Liver (tissue), 7 donors: ENCODE measurements at regions not wholly inside any gene's neighbourhood (a gene's known extent, or its start where the extent isn't known, plus 50 kb on each side); places are given as distances from the start of the nearest gene placed in this dataset.

Source experiments
- DNase-seq: peaks from one replicate; pipeline ENCODE4 v3.0.0-alpha.2; 2017; ENCODE audit warnings: low spot score
- H3K27ac ChIP-seq, 2 donors: one replicate each; pipeline ENCODE4 v1.7.0; 2013; ENCODE audit warnings: inconsistent platforms in 2 of 2, low read length in 2 of 2, control low read depth in 1 of 2, low read depth in 1 of 2, mild to moderate bottlenecking in 1 of 2
- H3K27me3 ChIP-seq, 4 donors: one replicate each; pipeline versions ENCODE4 v1.6.1 to v1.7.0; 2013; ENCODE audit warnings: low read length in 3 of 4, inconsistent platforms in 1 of 4, mild to moderate bottlenecking in 1 of 4, moderate library complexity in 1 of 4; ENCODE audit not compliant: control insufficient read depth in 4 of 4, insufficient read depth in 4 of 4
- H3K36me3 ChIP-seq, 4 donors: one replicate each; pipeline versions ENCODE4 v1.6.1 to v1.7.0; 2013; ENCODE audit warnings: low read length in 3 of 4, mild to moderate bottlenecking in 3 of 4, low read depth in 1 of 4, moderate library complexity in 1 of 4; ENCODE audit not compliant: control insufficient read depth in 4 of 4, insufficient read depth in 3 of 4
- H3K4me1 ChIP-seq, 4 donors: one replicate each; pipeline versions ENCODE4 v1.6.1 to v1.7.0; 2013; ENCODE audit warnings: low read length in 3 of 4, mild to moderate bottlenecking in 3 of 4, moderate library complexity in 1 of 4; ENCODE audit not compliant: control insufficient read depth in 4 of 4, insufficient read depth in 4 of 4
- H3K4me3 ChIP-seq, 3 donors: one replicate each; pipeline versions ENCODE4 v1.6.1 to v1.7.0; 2013; ENCODE audit warnings: low read length in 3 of 3, control low read depth in 1 of 3, low read depth in 1 of 3, mild to moderate bottlenecking in 1 of 3
- H3K9ac ChIP-seq, 2 donors: one replicate each; pipeline ENCODE4 v1.7.0; 2013; ENCODE audit warnings: low read length in 2 of 2, mild to moderate bottlenecking in 2 of 2, moderate library complexity in 2 of 2, control low read depth in 1 of 2, low read depth in 1 of 2
- H3K9me3 ChIP-seq, 4 donors: one replicate each; pipeline versions ENCODE4 v1.6.1 to v1.7.0; 2013; ENCODE audit warnings: low read length in 3 of 4; ENCODE audit not compliant: control insufficient read depth in 4 of 4
- ATF3 ChIP-seq: IDR thresholded peaks from 2 replicates; pipeline ENCODE4 v1.6.1; 2016; ENCODE audit warnings: antibody characterized with exemption
- EGR1 ChIP-seq, 2 donors: IDR thresholded peaks; 2 replicates each; pipeline ENCODE4 v1.6.1; 2016 to 2018; ENCODE audit warnings: antibody characterized with exemption in 2 of 2, low read depth in 2 of 2
- FOXA1 ChIP-seq: IDR thresholded peaks from 2 replicates; pipeline ENCODE4 v1.6.1; 2016; ENCODE audit warnings: antibody characterized with exemption
- FOXA2 ChIP-seq: IDR thresholded peaks from 2 replicates; pipeline ENCODE4 v1.6.1; 2016; ENCODE audit warnings: antibody characterized with exemption
- HNF4A ChIP-seq, 2 donors: conservative IDR thresholded peaks; 2 replicates each; pipeline ENCODE4 v1.6.1; 2016; ENCODE audit warnings: antibody characterized with exemption in 2 of 2, mild to moderate bottlenecking in 2 of 2
- HNF4G ChIP-seq: IDR thresholded peaks from 2 replicates; pipeline ENCODE4 v1.6.1; 2016; ENCODE audit warnings: antibody characterized with exemption
- RAD21 ChIP-seq, 2 donors: IDR thresholded peaks; 2 replicates each; pipeline ENCODE4 v1.6.1; 2016; ENCODE audit warnings: antibody characterized with exemption in 2 of 2, mild to moderate bottlenecking in 2 of 2
- RXRA ChIP-seq, 2 donors: IDR thresholded peaks; 2 replicates each; pipeline ENCODE4 v1.6.1; 2017 to 2018; ENCODE audit warnings: antibody characterized with exemption in 2 of 2, mild to moderate bottlenecking in 1 of 2
- SP1 ChIP-seq: IDR thresholded peaks from 2 replicates; pipeline ENCODE4 v1.6.1; 2018; ENCODE audit warnings: antibody characterized with exemption, mild to moderate bottlenecking
- TAF1 ChIP-seq: conservative IDR thresholded peaks from 2 replicates; pipeline ENCODE4 v1.6.1; 2016; ENCODE audit warnings: antibody characterized with exemption, mild to moderate bottlenecking
- YY1 ChIP-seq: IDR thresholded peaks from 2 replicates; pipeline ENCODE4 v1.6.1; 2016; ENCODE audit warnings: antibody characterized with exemption, mild to moderate bottlenecking
- ZBTB33 ChIP-seq: IDR thresholded peaks from 2 replicates; pipeline ENCODE4 v1.6.1; 2016; ENCODE audit warnings: antibody characterized with exemption
- WGBS: extraction: QIAGEN DNeasy Blood & Tissue Kit; methylation state at CpG from one replicate; pipeline ENCODE4 v1.1.7; 2013; 5-methylcytosine and 5-hydroxymethylcytosine counted together
- TF ChIP-seq, protein P1 (sequence below): IDR thresholded peaks from 2 replicates; pipeline ENCODE4 v1.6.1; 2016; ENCODE audit warnings: antibody characterized with exemption, mild to moderate bottlenecking
- donor health status: healthy.
- donor health status: healthy.
- donor health status: healthy.
- donor health status: healthy.

DNA sequence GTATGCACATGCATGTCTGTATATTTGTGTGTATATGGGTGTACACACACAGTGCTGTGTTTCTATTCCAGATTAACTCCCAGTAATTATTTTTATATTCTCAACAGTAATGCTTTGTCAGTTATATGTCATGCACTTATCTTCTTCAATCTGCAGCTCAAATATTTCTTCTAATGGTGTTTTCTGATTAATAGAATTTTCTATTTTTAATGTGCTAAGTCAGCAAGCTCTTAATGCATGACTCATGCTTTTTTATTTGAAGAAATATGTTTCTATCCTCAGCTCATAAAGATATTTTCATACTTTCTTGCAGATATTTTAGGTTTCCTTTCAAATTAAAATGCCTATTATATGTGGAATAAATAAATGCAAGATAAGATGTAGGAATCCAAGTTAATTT, 59.7 kb upstream of the TMEM18 start:
- Histone ChIP-seq H3K36me3 (no peaks in the 10 kb centered on the region), H3K27ac (no peak overlapping the region), H3K9ac (no peak overlapping the region), H3K27me3 (no peaks in the 10 kb centered on the region), H3K4me1 (peaks cover 2 to 17% (median 10%) of the 10 kb centered on the region in 4 donors), H3K9me3 (no peaks in the 10 kb centered on the region), H3K4me3 (no peak overlapping the region)
- no peak for TF ChIP-seq ATF3
- TF ChIP-seq HNF4G, result no peak
- TF ChIP-seq SP1, result no peak
- no peak for TF ChIP-seq ZBTB33
- TF ChIP-seq HNF4A (conservative IDR thresholded peaks at IDR 0.05), result no peak
- TF ChIP-seq RAD21 (IDR thresholded peaks at IDR 0.05), result no peak
- TF ChIP-seq FOXA1, result no peak
- no peak for TF ChIP-seq YY1
- TF ChIP-seq FOXA2, result no peak
- DNase-seq, result no peak

- H3K27me3 ChIP-seq, result no peaks in the 10 kb centered on the region
- H3K36me3 ChIP-seq, result no peaks in the 10 kb centered on the region
- no peak overlapping the region for H3K9ac ChIP-seq
- no peaks in the 10 kb centered on the region for H3K9me3 ChIP-seq
- H3K4me1 ChIP-seq, result peaks cover 0 to 12% (median 7%) of the 10 kb centered on the region in 4 donors
- 61% methylated on average over 5 of the region's 5 CpGs for WGBS
- no peak overlapping the region for H3K27ac ChIP-seq
- TF ChIP-seq HNF4G (no peak), TAF1 (no peak), EGR1 (IDR thresholded peaks at IDR 0.05; ENCODE audit: low read depth in 2 of 2) (no peak), YY1 (no peak), RAD21 (IDR thresholded peaks at IDR 0.05) (no peak), FOXA2 (no peak), SP1 (no peak), ZBTB33 (no peak), FOXA1 (no peak), RXRA (IDR thresholded peaks at IDR 0.05) (no peak)
- TF ChIP-seq, protein P1, sequence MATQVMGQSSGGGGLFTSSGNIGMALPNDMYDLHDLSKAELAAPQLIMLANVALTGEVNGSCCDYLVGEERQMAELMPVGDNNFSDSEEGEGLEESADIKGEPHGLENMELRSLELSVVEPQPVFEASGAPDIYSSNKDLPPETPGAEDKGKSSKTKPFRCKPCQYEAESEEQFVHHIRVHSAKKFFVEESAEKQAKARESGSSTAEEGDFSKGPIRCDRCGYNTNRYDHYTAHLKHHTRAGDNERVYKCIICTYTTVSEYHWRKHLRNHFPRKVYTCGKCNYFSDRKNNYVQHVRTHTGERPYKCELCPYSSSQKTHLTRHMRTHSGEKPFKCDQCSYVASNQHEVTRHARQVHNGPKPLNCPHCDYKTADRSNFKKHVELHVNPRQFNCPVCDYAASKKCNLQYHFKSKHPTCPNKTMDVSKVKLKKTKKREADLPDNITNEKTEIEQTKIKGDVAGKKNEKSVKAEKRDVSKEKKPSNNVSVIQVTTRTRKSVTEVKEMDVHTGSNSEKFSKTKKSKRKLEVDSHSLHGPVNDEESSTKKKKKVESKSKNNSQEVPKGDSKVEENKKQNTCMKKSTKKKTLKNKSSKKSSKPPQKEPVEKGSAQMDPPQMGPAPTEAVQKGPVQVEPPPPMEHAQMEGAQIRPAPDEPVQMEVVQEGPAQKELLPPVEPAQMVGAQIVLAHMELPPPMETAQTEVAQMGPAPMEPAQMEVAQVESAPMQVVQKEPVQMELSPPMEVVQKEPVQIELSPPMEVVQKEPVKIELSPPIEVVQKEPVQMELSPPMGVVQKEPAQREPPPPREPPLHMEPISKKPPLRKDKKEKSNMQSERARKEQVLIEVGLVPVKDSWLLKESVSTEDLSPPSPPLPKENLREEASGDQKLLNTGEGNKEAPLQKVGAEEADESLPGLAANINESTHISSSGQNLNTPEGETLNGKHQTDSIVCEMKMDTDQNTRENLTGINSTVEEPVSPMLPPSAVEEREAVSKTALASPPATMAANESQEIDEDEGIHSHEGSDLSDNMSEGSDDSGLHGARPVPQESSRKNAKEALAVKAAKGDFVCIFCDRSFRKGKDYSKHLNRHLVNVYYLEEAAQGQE, result no peak
- H3K4me3 ChIP-seq, result no peak overlapping the region
- DNase-seq, result no peak
These were observed 58.5 kb upstream of the TMEM18 start for GRCh38 chr2:735670-736218.
